T-helper 1 cell treated with Interleukin-12 subunit alpha and Interleukin-12 subunit beta and Interleukin-4 antibody, amounts not matched to agents 30 ng/mL and 1 ng/mL, for 36 hours (primary cell): ENCODE measurements at regions not wholly inside any gene's neighbourhood (a gene's known extent, or its start where the extent isn't known, plus 50 kb on each side); places are given as distances from the start of the nearest gene placed in this dataset.
"Not testable (repeated sequence)": the region's sequence is repeated elsewhere in the genome, so short reads cannot be mapped to it uniquely, and the experiment has no call there.

Source experiments
- intact Hi-C: fragments of 100-400 bp; cut with micrococcal nuclease; formaldehyde crosslinking; loops from one replicate; pipeline ENCODE4 v1.15.1; 2024

GRCh38 chr17:20387549-20387948 lies 79.8 kb downstream of the LGALS9B start:
- intact Hi-C loops: loop anchor here (10.0 kb wide), 1 partner anchor 457 kb away; no protein-coding TSS in a partner anchor

DNA sequence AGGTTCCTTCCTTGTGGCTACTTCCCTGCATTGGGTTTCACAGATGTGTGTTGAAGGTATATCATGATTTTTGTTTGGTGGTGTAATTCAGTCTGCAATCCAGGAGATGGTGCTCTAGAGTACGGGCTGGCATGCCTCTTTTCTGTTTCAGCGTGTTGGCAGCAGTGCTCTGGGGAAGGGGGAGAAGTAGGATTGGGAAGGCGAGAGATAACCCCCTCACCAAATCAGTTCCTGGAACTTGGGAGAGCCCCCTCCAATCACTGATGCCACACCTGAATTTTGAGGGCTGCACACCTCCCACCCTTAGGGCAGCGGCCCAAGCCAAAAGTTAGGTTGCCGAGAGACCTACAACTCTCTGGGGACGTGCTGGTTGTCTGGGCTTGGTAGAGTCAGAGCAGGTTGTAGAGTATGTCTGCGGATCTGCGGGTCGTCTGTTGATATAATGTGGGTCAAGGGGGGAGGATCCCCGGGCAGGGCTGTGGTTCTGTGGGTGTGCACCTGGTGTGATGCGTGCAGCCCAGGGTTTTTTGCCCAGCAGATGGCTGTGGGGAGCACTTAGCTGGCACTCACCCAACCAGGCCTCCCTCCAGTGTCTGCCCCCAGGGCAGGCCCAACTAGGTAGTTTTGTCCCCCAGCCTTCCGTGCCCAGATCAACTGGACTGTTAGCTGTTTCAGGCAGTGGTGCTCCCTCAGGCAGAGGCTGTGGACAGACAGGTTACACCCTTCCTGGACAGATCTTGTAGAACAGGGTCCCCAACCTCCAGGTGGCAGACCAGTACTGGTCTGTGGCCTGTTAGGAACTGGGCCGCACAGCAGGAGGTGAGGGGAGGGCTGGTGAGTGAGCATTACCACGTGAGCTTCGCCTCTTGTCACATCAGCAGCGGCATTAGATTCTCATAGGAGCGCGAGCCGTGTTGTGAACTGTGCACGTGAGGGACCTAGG lies 85.7 kb downstream of the LGALS9B start:
- intact Hi-C loops: loop anchor here (10.0 kb wide), 1 partner anchor 463 kb away; no protein-coding TSS in a partner anchor

DNA sequence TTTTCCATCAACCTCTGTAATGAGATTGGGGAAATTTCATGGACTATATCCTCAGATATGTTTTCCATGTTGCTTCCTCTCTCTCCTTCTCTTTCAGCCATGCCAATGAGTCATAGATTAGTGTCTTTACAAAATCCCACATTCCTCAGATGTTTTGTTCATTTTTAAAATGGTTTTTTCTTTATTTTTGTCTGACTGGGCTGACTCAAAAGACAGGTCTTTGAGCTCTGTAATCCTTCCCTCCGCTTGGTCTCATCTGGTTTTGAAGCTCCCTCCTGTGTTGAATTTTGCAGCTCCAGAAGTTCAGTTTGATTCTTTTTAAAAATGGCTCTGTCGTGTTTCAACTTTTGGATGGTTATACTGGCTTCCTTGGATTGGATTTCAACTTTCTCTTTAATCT lies 86.7 kb downstream of the LGALS9B start:
- intact Hi-C loops: loop anchor here (10.0 kb wide), 1 partner anchor 464 kb away; no protein-coding TSS in a partner anchor

- intact Hi-C loops: not testable (repeated sequence)
Observed at GRCh38 chr17:20379251-20379650, 88.1 kb downstream of the LGALS9B start.

GRCh38 chr17:20376642-20377041 lies 90.7 kb downstream of the LGALS9B start:
- intact Hi-C loops: not testable (repeated sequence)

GRCh38 chr17:20375745-20376144 lies 91.6 kb downstream of the LGALS9B start:
- intact Hi-C loops: not testable (repeated sequence)
